Astrocyte (in vitro differentiated cells and primary cell): ENCODE measurements at regions not wholly inside any gene's neighbourhood (a gene's known extent, or its start where the extent isn't known, plus 50 kb on each side); places are given as distances from the start of the nearest gene placed in this dataset.

Experiments used
- DNase-seq: peaks from one replicate; pipeline ENCODE4 v3.0.0-alpha.2; 2010; ENCODE audit warnings: low read depth
- FAIRE-seq: peaks from 2 replicates; lab custom pipeline; 2011; peaks lifted over from hg19 to GRCh38; lab: Jason Lieb, UNC
- H2AFZ ChIP-seq: 2 replicates; pipeline ENCODE4 v1.6.0; 2012; ENCODE audit warnings: low read depth, low read length, inconsistent platforms
- H3K27ac ChIP-seq: 2 replicates; pipeline ENCODE4 v1.5.1; 2011; ENCODE audit warnings: low read depth, low read length, inconsistent platforms
- H3K27me3 ChIP-seq: 2 replicates; pipeline ENCODE4 v1.6.0; 2011; ENCODE audit warnings: low read length, inconsistent platforms; ENCODE audit not compliant: insufficient read depth
- H3K36me3 ChIP-seq: 2 replicates; pipeline ENCODE4 v1.5.1; 2011; ENCODE audit warnings: low read length, inconsistent platforms; ENCODE audit not compliant: insufficient read depth
- H3K4me1 ChIP-seq: 2 replicates; pipeline ENCODE4 v1.5.1; 2011; ENCODE audit warnings: low read length, inconsistent platforms; ENCODE audit not compliant: insufficient read depth
- H3K4me2 ChIP-seq: 2 replicates; pipeline ENCODE4 v1.6.0; 2012; ENCODE audit warnings: low read length, inconsistent platforms
- H3K4me3 ChIP-seq: 2 replicates; pipeline ENCODE4 v1.5.1; 2011; ENCODE audit warnings: low read depth, mild to moderate bottlenecking, low read length, inconsistent platforms; ENCODE audit not compliant: insufficient read depth
- H3K79me2 ChIP-seq: 2 replicates; pipeline ENCODE4 v1.6.0; 2012; ENCODE audit warnings: mild to moderate bottlenecking, low read length, inconsistent platforms; ENCODE audit not compliant: insufficient read depth
- H3K9ac ChIP-seq: 2 replicates; pipeline ENCODE4 v1.6.0; 2012; ENCODE audit warnings: mild to moderate bottlenecking, low read length, inconsistent platforms
- H3K9me3 ChIP-seq: 2 replicates; pipeline ENCODE4 v1.5.1; 2012; ENCODE audit warnings: low read depth, mild to moderate bottlenecking, low read length, inconsistent platforms; ENCODE audit not compliant: insufficient read depth
- H4K20me1 ChIP-seq: 2 replicates; pipeline ENCODE4 v1.6.0; 2012; ENCODE audit warnings: low read length, inconsistent platforms; ENCODE audit not compliant: insufficient read depth
- H3K27ac Mint-ChIP-seq: one replicate; pipeline ENCODE4 v1.8.0; 2021; ENCODE audit warnings: mild to moderate bottlenecking, mixed read lengths; ENCODE audit not compliant: unreplicated experiment
- H3K27me3 Mint-ChIP-seq: one replicate; pipeline ENCODE4 v1.8.0; 2021; ENCODE audit warnings: low read depth, mixed read lengths; ENCODE audit not compliant: unreplicated experiment
- H3K36me3 Mint-ChIP-seq: one replicate; pipeline ENCODE4 v1.8.0; 2021; ENCODE audit warnings: low read depth, mixed read lengths; ENCODE audit not compliant: unreplicated experiment
- H3K4me1 Mint-ChIP-seq: one replicate; pipeline ENCODE4 v1.8.0; 2021; ENCODE audit warnings: low read depth, mixed read lengths; ENCODE audit not compliant: unreplicated experiment
- H3K4me3 Mint-ChIP-seq: one replicate; pipeline ENCODE4 v1.8.0; 2021; ENCODE audit warnings: mild to moderate bottlenecking, moderate library complexity, mixed read lengths; ENCODE audit not compliant: unreplicated experiment
- H3K9me3 Mint-ChIP-seq: one replicate; pipeline ENCODE4 v1.8.0; 2021; ENCODE audit warnings: mild to moderate bottlenecking, mixed read lengths; ENCODE audit not compliant: unreplicated experiment
- CTCF ChIP-seq: IDR thresholded peaks from 2 replicates; pipeline ENCODE4 v1.5.1; 2011; ENCODE audit warnings: low read depth, mild to moderate bottlenecking, inconsistent platforms, low read length, moderate library complexity; ENCODE audit not compliant: insufficient read depth
- EZH2 ChIP-seq: IDR thresholded peaks from 2 replicates; pipeline ENCODE4 v1.6.1; 2012; ENCODE audit warnings: mild to moderate bottlenecking, low read length, inconsistent platforms; ENCODE audit not compliant: insufficient read depth

GRCh38 chr6:134495203-134495889 lies 177.4 kb upstream of the SGK1 start:
- H3K27ac Mint-ChIP-seq: no peak overlapping the region
- no peaks in the 10 kb centered on the region for H3K9me3 ChIP-seq
- no peaks in the 10 kb centered on the region for H3K9me3 Mint-ChIP-seq
- no peaks in the 10 kb centered on the region for H3K27me3 ChIP-seq
- peaks cover 3% of the 10 kb centered on the region for H3K4me1 Mint-ChIP-seq
- no peaks in the 10 kb centered on the region for H3K36me3 ChIP-seq
- H4K20me1 ChIP-seq: no peaks in the 10 kb centered on the region
- FAIRE-seq: no peak
- no peak overlapping the region for H3K4me3 Mint-ChIP-seq
- H3K27ac ChIP-seq: no peak overlapping the region
- DNase-seq: no peak
- no peaks in the 10 kb centered on the region for H3K27me3 Mint-ChIP-seq
- no peaks in the 10 kb centered on the region for H3K36me3 Mint-ChIP-seq
- no peaks in the 10 kb centered on the region for H3K4me1 ChIP-seq
- no peak overlapping the region for H2AFZ ChIP-seq
- H3K4me3 ChIP-seq: no peak overlapping the region
- no peak overlapping the region for H3K9ac ChIP-seq
- no peak overlapping the region for H3K4me2 ChIP-seq
- no peaks in the 10 kb centered on the region for H3K79me2 ChIP-seq
- TF ChIP-seq CTCF (no peak), EZH2 (no peak)

- no peak overlapping the region for H3K27ac ChIP-seq
- no peaks in the 10 kb centered on the region for H3K27me3 ChIP-seq
- no peaks in the 10 kb centered on the region for H3K4me1 ChIP-seq
- no peaks in the 10 kb centered on the region for H3K36me3 Mint-ChIP-seq
- TF ChIP-seq CTCF: no peak
- no peak for TF ChIP-seq EZH2
- H3K27me3 Mint-ChIP-seq: no peaks in the 10 kb centered on the region
- no peak overlapping the region for H3K9ac ChIP-seq
- no peaks in the 10 kb centered on the region for H3K36me3 ChIP-seq
- FAIRE-seq: peak; percentile 49
- no peak for DNase-seq
- H3K9me3 ChIP-seq: no peaks in the 10 kb centered on the region
- no peaks in the 10 kb centered on the region for H4K20me1 ChIP-seq
- H3K4me2 ChIP-seq: no peak overlapping the region
- H3K4me1 Mint-ChIP-seq: peaks cover 3% of the 10 kb centered on the region
- H2AFZ ChIP-seq: no peak overlapping the region
- no peaks in the 10 kb centered on the region for H3K79me2 ChIP-seq
- no peak overlapping the region for H3K27ac Mint-ChIP-seq
- no peak overlapping the region for H3K4me3 Mint-ChIP-seq
- no peaks in the 10 kb centered on the region for H3K9me3 Mint-ChIP-seq
- no peak overlapping the region for H3K4me3 ChIP-seq
These were observed 175.9 kb upstream of the SGK1 start for GRCh38 chr6:134493789-134494188.

- Histone ChIP-seq H3K4me3 (no peak overlapping the region), H4K20me1 (no peaks in the 10 kb centered on the region), H2AFZ (no peak overlapping the region), H3K9ac (no peak overlapping the region), H3K79me2 (no peaks in the 10 kb centered on the region), H3K27me3 (no peaks in the 10 kb centered on the region), H3K4me2 (no peak overlapping the region), H3K4me1 (no peaks in the 10 kb centered on the region), H3K27ac (no peak overlapping the region), H3K9me3 (no peaks in the 10 kb centered on the region), H3K36me3 (no peaks in the 10 kb centered on the region)
- peak overlapping the region; percentile 53 for H3K27ac Mint-ChIP-seq
- DNase-seq: peak; percentile 93
- H3K36me3 Mint-ChIP-seq: no peaks in the 10 kb centered on the region
- no peaks in the 10 kb centered on the region for H3K27me3 Mint-ChIP-seq
- TF ChIP-seq CTCF: no peak
- TF ChIP-seq EZH2: no peak
- FAIRE-seq: peak; percentile 32
- peaks cover 3% of the 10 kb centered on the region for H3K4me1 Mint-ChIP-seq
- H3K4me3 Mint-ChIP-seq: no peak overlapping the region
- no peaks in the 10 kb centered on the region for H3K9me3 Mint-ChIP-seq
These were observed 173.6 kb upstream of the SGK1 start for GRCh38 chr6:134491477-134491876.
